ENCODE measurements at regions not wholly inside any gene's neighbourhood (a gene's known extent, or its start where the extent isn't known, plus 50 kb on each side); places are given as distances from the start of the nearest gene placed in this dataset.

GRCh38 chr7:53113424-53113823 is 78.0 kb downstream of the POM121L12 start:
- no peak for TF ChIP-seq CTCF (IDR thresholded peaks at IDR 0.05)
- TF ChIP-seq ZFX (IDR thresholded peaks at IDR 0.05; ENCODE audit: borderline replicate concordance) = no peak

Measured in 22Rv1 (cell line).